ENCODE measurements at regions not wholly inside any gene's neighbourhood (a gene's known extent, or its start where the extent isn't known, plus 50 kb on each side); places are given as distances from the start of the nearest gene placed in this dataset.

- Histone ChIP-seq H3K4me3 (ENCODE audit: low read depth, low read length) (no peak overlapping the region), H3K4me1 (ENCODE audit: control insufficient read depth, insufficient read depth, low read length) (peaks cover 4% of the 10 kb centered on the region), H3K27ac (ENCODE audit: low read depth, low read length) (no peak overlapping the region), H3K36me3 (ENCODE audit: control insufficient read depth, insufficient read depth, low read length) (no peaks in the 10 kb centered on the region), H3K9me3 (ENCODE audit: control insufficient read depth, insufficient read depth, low read length) (no peaks in the 10 kb centered on the region), H3K27me3 (ENCODE audit: control insufficient read depth, insufficient read depth, low read length) (no peaks in the 10 kb centered on the region)
- DNase-seq (ENCODE audit: low read depth in 4 of 6, low spot score in 6 of 6) = peak; percentile 41 to 90 (median 60)
- 26% methylated on average over 13 of the region's 18 CpGs for WGBS (ENCODE audit: insufficient coverage)
These were observed 60.4 kb upstream of the KLHL31 start for GRCh38 chr6:53725791-53726575.

DNA sequence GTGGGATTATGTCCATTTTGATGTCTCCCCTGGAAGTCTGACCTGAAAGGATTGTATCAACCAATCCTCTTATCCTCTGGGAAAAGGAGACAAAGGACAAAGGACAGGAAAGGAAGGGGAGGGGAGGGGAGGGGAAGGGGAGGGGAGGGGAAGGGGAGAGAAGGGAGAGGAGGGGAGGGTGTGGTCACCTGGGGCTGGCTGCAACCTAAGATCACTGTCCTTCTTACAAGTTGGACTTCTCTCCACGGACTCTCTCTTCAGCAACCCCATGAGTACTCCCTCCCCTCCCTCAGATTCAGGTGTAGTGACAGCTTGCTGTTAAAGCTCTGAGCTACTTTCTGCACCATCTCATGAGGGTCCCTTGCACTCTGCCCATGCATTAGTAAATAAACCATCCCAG, 58.9 kb upstream of the KLHL31 start:
- no peak for DNase-seq (ENCODE audit: low read depth in 4 of 6, low spot score in 6 of 6)
- Histone ChIP-seq H3K4me3 (ENCODE audit: low read depth, low read length) (no peak overlapping the region), H3K4me1 (ENCODE audit: control insufficient read depth, insufficient read depth, low read length) (peaks cover 4% of the 10 kb centered on the region), H3K27ac (ENCODE audit: low read depth, low read length) (no peak overlapping the region), H3K9me3 (ENCODE audit: control insufficient read depth, insufficient read depth, low read length) (no peaks in the 10 kb centered on the region), H3K36me3 (ENCODE audit: control insufficient read depth, insufficient read depth, low read length) (no peaks in the 10 kb centered on the region), H3K27me3 (ENCODE audit: control insufficient read depth, insufficient read depth, low read length) (no peaks in the 10 kb centered on the region)
- WGBS (ENCODE audit: insufficient coverage) = 67% methylated on average over 1 of the region's 1 CpG

GRCh38 chr6:53723331-53723730, 57.8 kb upstream of the KLHL31 start:
- Histone ChIP-seq H3K4me1 (ENCODE audit: control insufficient read depth, insufficient read depth, low read length) (peaks cover 4% of the 10 kb centered on the region), H3K27me3 (ENCODE audit: control insufficient read depth, insufficient read depth, low read length) (no peaks in the 10 kb centered on the region), H3K36me3 (ENCODE audit: control insufficient read depth, insufficient read depth, low read length) (no peaks in the 10 kb centered on the region), H3K27ac (ENCODE audit: low read depth, low read length) (no peak overlapping the region), H3K9me3 (ENCODE audit: control insufficient read depth, insufficient read depth, low read length) (no peaks in the 10 kb centered on the region), H3K4me3 (ENCODE audit: low read depth, low read length) (no peak overlapping the region)
- DNase-seq (ENCODE audit: low read depth in 4 of 6, low spot score in 6 of 6) = no peak
- WGBS (ENCODE audit: insufficient coverage) = no CpG with 5 or more reads among the region's 1 CpG

- DNase-seq (ENCODE audit: low read depth in 4 of 6, low spot score in 6 of 6) = no peak
- Histone ChIP-seq H3K4me1 (ENCODE audit: control insufficient read depth, insufficient read depth, low read length) (peaks cover 4% of the 10 kb centered on the region), H3K27me3 (ENCODE audit: control insufficient read depth, insufficient read depth, low read length) (no peaks in the 10 kb centered on the region), H3K27ac (ENCODE audit: low read depth, low read length) (no peak overlapping the region), H3K9me3 (ENCODE audit: control insufficient read depth, insufficient read depth, low read length) (no peaks in the 10 kb centered on the region), H3K4me3 (ENCODE audit: low read depth, low read length) (no peak overlapping the region), H3K36me3 (ENCODE audit: control insufficient read depth, insufficient read depth, low read length) (no peaks in the 10 kb centered on the region)
- WGBS (ENCODE audit: insufficient coverage) = 92% methylated on average over 2 of the region's 2 CpGs
These were observed 56.2 kb upstream of the KLHL31 start for GRCh38 chr6:53721766-53722165.

GRCh38 chr6:53718597-53719460, 53.3 kb upstream of the KLHL31 start:
- no peak overlapping the region for H3K4me3 ChIP-seq (ENCODE audit: low read depth, low read length)
- no peaks in the 10 kb centered on the region for H3K9me3 ChIP-seq (ENCODE audit: control insufficient read depth, insufficient read depth, low read length)
- no peaks in the 10 kb centered on the region for H3K27me3 ChIP-seq (ENCODE audit: control insufficient read depth, insufficient read depth, low read length)
- H3K4me1 ChIP-seq (ENCODE audit: control insufficient read depth, insufficient read depth, low read length) = no peaks in the 10 kb centered on the region
- no peaks in the 10 kb centered on the region for H3K36me3 ChIP-seq (ENCODE audit: control insufficient read depth, insufficient read depth, low read length)
- 80% methylated on average over 4 of the region's 9 CpGs for WGBS (ENCODE audit: insufficient coverage)
- peak; percentile 24 to 90 (median 62) for DNase-seq (ENCODE audit: low read depth in 4 of 6, low spot score in 6 of 6)
- no peak overlapping the region for H3K27ac ChIP-seq (ENCODE audit: low read depth, low read length)

GRCh38 chr6:53717566-53717965, 52.0 kb upstream of the KLHL31 start:
- no CpG with 5 or more reads among the region's 1 CpG for WGBS (ENCODE audit: insufficient coverage)

GRCh38 chr6:53715434-53715833, 49.9 kb upstream of the KLHL31 start:
- Histone ChIP-seq H3K36me3 (ENCODE audit: control insufficient read depth, insufficient read depth, low read length) (no peaks in the 10 kb centered on the region), H3K9me3 (ENCODE audit: control insufficient read depth, insufficient read depth, low read length) (no peaks in the 10 kb centered on the region), H3K4me3 (ENCODE audit: low read depth, low read length) (no peak overlapping the region), H3K4me1 (ENCODE audit: control insufficient read depth, insufficient read depth, low read length) (no peaks in the 10 kb centered on the region), H3K27me3 (ENCODE audit: control insufficient read depth, insufficient read depth, low read length) (no peaks in the 10 kb centered on the region), H3K27ac (ENCODE audit: low read depth, low read length) (no peak overlapping the region)
- no peak for DNase-seq (ENCODE audit: low read depth in 4 of 6, low spot score in 6 of 6)
- WGBS (ENCODE audit: insufficient coverage) = no CpG with 5 or more reads among the region's 1 CpG

More at GRCh38 chr6:53717566-53717965, 52.0 kb upstream of the KLHL31 start:
- Histone ChIP-seq H3K27ac (ENCODE audit: low read depth, low read length) (no peak overlapping the region), H3K4me1 (ENCODE audit: control insufficient read depth, insufficient read depth, low read length) (no peaks in the 10 kb centered on the region), H3K27me3 (ENCODE audit: control insufficient read depth, insufficient read depth, low read length) (no peaks in the 10 kb centered on the region), H3K4me3 (ENCODE audit: low read depth, low read length) (no peak overlapping the region), H3K36me3 (ENCODE audit: control insufficient read depth, insufficient read depth, low read length) (no peaks in the 10 kb centered on the region), H3K9me3 (ENCODE audit: control insufficient read depth, insufficient read depth, low read length) (no peaks in the 10 kb centered on the region)
- DNase-seq (ENCODE audit: low read depth in 4 of 6, low spot score in 6 of 6) = no peak

All from spinal cord (tissue), 9 donors.